ENCODE measurements at regions not wholly inside any gene's neighbourhood (a gene's known extent, or its start where the extent isn't known, plus 50 kb on each side); places are given as distances from the start of the nearest gene placed in this dataset.

GRCh38 chr14:34043627-34044372 lies 92.9 kb upstream of the EGLN3 start:
- no peak for TF ChIP-seq CTCF (IDR thresholded peaks at IDR 0.05)
- TF ChIP-seq POLR2A (IDR thresholded peaks at IDR 0.05), result no peak

Measured in heart left ventricle (tissue), 13 donors.